Panc1 (cell line): ENCODE measurements at regions not wholly inside any gene's neighbourhood (a gene's known extent, or its start where the extent isn't known, plus 50 kb on each side); places are given as distances from the start of the nearest gene placed in this dataset.

ENCODE experiments used
- ATAC-seq: fragments of 200-7000 bp; cut with Tn5 transposase; 2 replicates; pipeline ENCODE4 v1.9.1; 2020; ENCODE audit warnings: mild to moderate bottlenecking, moderate library complexity
- BruUV-seq: library from RNA; stranded (reverse); fragments of 400-500 nt; replicated peaks from 2 replicates; lab custom pipeline; 2021; lab: Mats Ljungman, UMichigan
- CTCF ChIA-PET: fragments of 300-600 bp; sonication (Branson Sonifier 250); formaldehyde crosslinking; loops from one replicate; lab custom pipeline; 2022; ENCODE audit warnings: antibody characterized with exemption; lab: Charles Lee
- POLR2A ChIA-PET: fragments of 300-600 bp; sonication (Branson Sonifier 250); formaldehyde crosslinking; loops from one replicate; lab custom pipeline; 2022; ENCODE audit warnings: antibody characterized with exemption; lab: Charles Lee
- DNase-seq: peaks from one replicate; pipeline ENCODE4 v3.0.0-alpha.2; 2010; ENCODE audit warnings: low read depth, low spot score
- H3K27ac ChIP-seq: 2 replicates; pipeline ENCODE4 v1.5.1; 2011; ENCODE audit warnings: mild to moderate bottlenecking, low read length, inconsistent platforms
- H3K27me3 ChIP-seq: fragments of 200-500 bp; sonication (Bioruptor generic); 2 replicates; pipeline ENCODE4 v1.6.0; 2014; ENCODE audit warnings: low read length, inconsistent platforms; ENCODE audit not compliant: control insufficient read depth, insufficient read depth
- H3K36me3 ChIP-seq: fragments of 200-500 bp; sonication (Bioruptor generic); 2 replicates; pipeline ENCODE4 v1.5.1; 2014; ENCODE audit warnings: inconsistent platforms, mild to moderate bottlenecking, low read length, moderate library complexity; ENCODE audit not compliant: control insufficient read depth, insufficient read depth
- H3K4me1 ChIP-seq: 2 replicates; pipeline ENCODE4 v1.5.1; 2011; ENCODE audit warnings: inconsistent platforms, mild to moderate bottlenecking, low read length, moderate library complexity; ENCODE audit not compliant: control insufficient read depth, insufficient read depth
- H3K4me3 ChIP-seq, 2 experiments: 2 replicates each; pipeline ENCODE4 v1.5.1; 2011 to 2012; ENCODE audit warnings: low read depth in 2 of 2, low read length in 2 of 2, mild to moderate bottlenecking in 2 of 2, inconsistent platforms in 1 of 2, moderate library complexity in 1 of 2
- H3K9me3 ChIP-seq: fragments of 200-500 bp; sonication (Bioruptor generic); 2 replicates; pipeline ENCODE4 v1.5.1; 2014; ENCODE audit warnings: low read depth, mild to moderate bottlenecking, inconsistent platforms, low read length, moderate library complexity; ENCODE audit not compliant: control insufficient read depth, insufficient read depth
- CTCF ChIP-seq: fragments of 450-650 bp; IDR thresholded peaks from 2 replicates; pipeline ENCODE4 v1.5.1; 2017; ENCODE audit warnings: mild to moderate bottlenecking
- POLR2AphosphoS5 ChIP-seq: IDR thresholded peaks from 2 replicates; pipeline ENCODE4 v1.6.1; 2012; ENCODE audit warnings: mild to moderate bottlenecking, low read depth, low read length, moderate library complexity
- REST ChIP-seq, 2 experiments: IDR thresholded peaks; 2 replicates each; pipeline ENCODE4 v1.6.1; 2011 to 2012; ENCODE audit warnings: low read depth in 2 of 2, control low read depth in 1 of 2, low read length in 1 of 2, mild to moderate bottlenecking in 1 of 2, moderate library complexity in 1 of 2; ENCODE audit not compliant: insufficient read depth in 1 of 2
- SIN3A ChIP-seq: IDR thresholded peaks from 2 replicates; pipeline ENCODE4 v1.6.1; 2012; ENCODE audit warnings: low read depth, mild to moderate bottlenecking, low read length, moderate library complexity, borderline replicate concordance; ENCODE audit not compliant: insufficient read depth
- TCF7L2 ChIP-seq: IDR thresholded peaks from 2 replicates; pipeline ENCODE4 v1.6.1; 2011; ENCODE audit warnings: mild to moderate bottlenecking, low read depth, low read length, inconsistent platforms
- in situ Hi-C: cut with HindIII; loops from 2 replicates; pipeline ENCODE4 v1.10.0; 2016; ENCODE audit warnings: low sequenced_read_pairs, low pct_unique_long_range_greater_than_20kb
- intact Hi-C: fragments of 100-400 bp; cut with micrococcal nuclease; formaldehyde crosslinking; loops from one replicate; pipeline ENCODE4 v1.10.0; 2022; ENCODE audit not compliant: unreplicated experiment

- DNase-seq: no peak
- TF ChIP-seq POLR2AphosphoS5: no peak
- no peak for TF ChIP-seq REST (IDR thresholded peaks at IDR 0.05; ENCODE audit: insufficient read depth in 1 of 2, low read depth in 2 of 2, low read length in 1 of 2)
- no peak for TF ChIP-seq CTCF
- no peak for TF ChIP-seq TCF7L2
- no peak for TF ChIP-seq SIN3A
- Histone ChIP-seq H3K36me3 (no peaks in the 10 kb centered on the region), H3K4me1 (no peaks in the 10 kb centered on the region), H3K27ac (no peak overlapping the region), H3K9me3 (no peaks in the 10 kb centered on the region), H3K4me3 (no peak overlapping the region), H3K27me3 (no peaks in the 10 kb centered on the region)
- BruUV-seq: no TSS peak
- CTCF ChIA-PET: no interaction called here
- no peak for ATAC-seq
- in situ Hi-C loops: no loop called here
- intact Hi-C loops: no loop called here
- POLR2A ChIA-PET: no interaction called here
Measured at GRCh38 chr14:71713451-71713850, 218.8 kb upstream of the RGS6 start.

- Histone ChIP-seq H3K36me3 (no peaks in the 10 kb centered on the region), H3K4me1 (no peaks in the 10 kb centered on the region), H3K9me3 (no peaks in the 10 kb centered on the region), H3K27ac (no peak overlapping the region), H3K27me3 (no peaks in the 10 kb centered on the region), H3K4me3 (no peak overlapping the region)
- TF ChIP-seq SIN3A (no peak), CTCF (no peak), TCF7L2 (no peak), REST (IDR thresholded peaks at IDR 0.05; ENCODE audit: insufficient read depth in 1 of 2, low read depth in 2 of 2, low read length in 1 of 2) (no peak), POLR2AphosphoS5 (no peak)
- in situ Hi-C loops (no loop called here), intact Hi-C loops (no loop called here)
- BruUV-seq: no TSS peak
- no peak for ATAC-seq
- ChIA-PET CTCF (no interaction called here), POLR2A (no interaction called here)
- DNase-seq: no peak
Measured at GRCh38 chr14:71714225-71714624, 218.0 kb upstream of the RGS6 start.
